DMS 273 (cell line): ENCODE measurements at regions not wholly inside any gene's neighbourhood (a gene's known extent, or its start where the extent isn't known, plus 50 kb on each side); places are given as distances from the start of the nearest gene placed in this dataset.

ENCODE experiments used
- DNase-seq: peaks from one replicate; lab custom pipeline; 2025; ENCODE audit not compliant: unreplicated experiment; lab: John Stamatoyannopoulos, UW

DNA sequence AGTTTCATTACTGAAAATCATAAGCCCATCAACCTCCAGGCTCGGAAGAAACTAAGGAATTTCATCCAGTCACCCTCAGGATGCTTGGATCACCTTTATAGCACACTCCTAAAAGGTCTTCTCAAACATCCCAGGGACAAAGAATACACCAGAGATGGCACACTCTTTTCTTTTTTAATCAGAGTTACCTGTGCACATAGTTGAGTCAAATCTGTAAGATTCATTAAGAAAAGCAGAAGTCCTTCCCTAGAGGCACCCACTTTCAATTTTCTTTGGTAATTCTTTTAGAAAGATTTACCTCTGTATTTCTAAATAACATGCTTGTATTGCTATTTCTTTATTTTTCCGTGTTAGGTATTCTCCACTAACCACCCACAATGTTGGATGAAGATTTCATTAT, 50.6 kb upstream of the IL6 start:
- no peak for DNase-seq

DNA sequence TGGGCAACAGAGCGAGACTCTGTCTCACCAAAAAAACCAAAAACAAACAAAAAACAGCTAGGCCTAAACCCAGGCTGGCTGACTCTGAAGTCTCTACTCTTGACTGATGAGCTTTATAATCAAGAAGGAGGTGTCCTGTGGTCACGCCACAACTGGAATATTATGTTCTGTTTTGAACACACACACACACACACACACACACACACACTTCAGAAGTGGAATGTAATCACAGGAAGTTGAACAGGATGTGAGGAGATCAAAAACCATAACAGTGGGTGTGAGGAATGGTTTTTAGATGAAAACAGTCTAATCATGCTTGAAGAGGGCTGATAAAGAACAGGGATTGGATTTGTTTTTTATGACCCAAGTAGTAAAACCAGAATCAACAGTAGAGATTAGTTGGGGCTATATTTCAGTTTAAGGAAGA, 51.1 kb upstream of the IL6 start:
- no peak for DNase-seq

DNA sequence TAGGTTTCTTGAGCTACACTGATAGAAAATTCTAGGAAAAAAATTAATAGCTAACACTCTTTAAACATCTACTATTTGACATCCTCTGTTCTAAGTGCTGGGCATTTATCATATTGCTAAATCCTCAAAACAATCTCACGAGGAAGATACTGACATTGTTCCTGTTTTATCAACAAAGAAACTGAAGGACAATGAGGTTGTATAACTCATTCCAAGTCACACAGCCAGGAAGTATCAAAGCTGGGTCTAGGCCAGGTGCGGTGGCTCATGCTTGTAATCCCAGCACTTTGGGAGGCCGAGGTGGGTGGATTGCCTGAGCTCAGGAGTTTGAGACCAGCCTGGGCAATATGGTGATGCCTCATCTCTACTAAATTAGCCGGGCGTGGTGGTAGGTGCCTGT, 51.6 kb upstream of the IL6 start:
- DNase-seq: no peak

DNA sequence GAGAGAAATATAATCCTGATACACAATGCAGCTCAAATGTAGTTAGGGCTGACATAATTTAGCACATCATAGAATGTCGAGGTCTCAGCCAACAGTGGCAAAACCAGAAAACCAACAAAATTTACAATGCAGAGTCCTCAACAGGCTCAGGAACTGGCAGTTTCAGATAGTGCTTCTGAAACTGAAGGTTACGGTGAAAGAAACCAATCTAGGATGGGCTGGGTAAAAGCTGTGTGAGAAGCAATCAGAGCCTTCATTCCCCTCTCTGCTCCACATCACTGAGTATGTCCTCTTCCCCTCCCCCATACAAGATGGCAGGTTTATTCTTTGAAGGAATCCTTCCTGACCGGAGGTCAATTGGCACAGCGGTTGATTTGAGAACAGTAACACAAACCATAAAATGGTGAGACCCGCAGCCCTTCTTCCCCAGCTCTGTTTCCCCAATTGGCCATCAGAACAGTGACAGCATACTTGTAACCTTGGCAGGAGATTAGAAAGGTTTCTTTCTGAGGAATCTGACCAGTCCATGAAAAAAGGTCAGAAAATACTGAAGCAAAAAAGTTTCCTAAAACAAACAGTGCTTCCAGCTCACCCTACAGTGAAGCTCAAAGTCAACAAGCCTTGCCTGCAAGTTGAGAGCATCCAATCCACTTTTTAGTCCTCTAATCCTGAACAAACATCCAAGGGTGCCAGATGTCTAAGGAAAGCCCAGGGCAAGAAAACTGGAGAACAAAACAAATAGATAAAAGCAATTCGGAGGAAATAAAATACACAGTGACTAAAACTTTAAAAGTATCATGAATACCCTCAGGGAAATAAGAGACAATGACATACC, 53.9 kb upstream of the IL6 start:
- DNase-seq: no peak

DNA sequence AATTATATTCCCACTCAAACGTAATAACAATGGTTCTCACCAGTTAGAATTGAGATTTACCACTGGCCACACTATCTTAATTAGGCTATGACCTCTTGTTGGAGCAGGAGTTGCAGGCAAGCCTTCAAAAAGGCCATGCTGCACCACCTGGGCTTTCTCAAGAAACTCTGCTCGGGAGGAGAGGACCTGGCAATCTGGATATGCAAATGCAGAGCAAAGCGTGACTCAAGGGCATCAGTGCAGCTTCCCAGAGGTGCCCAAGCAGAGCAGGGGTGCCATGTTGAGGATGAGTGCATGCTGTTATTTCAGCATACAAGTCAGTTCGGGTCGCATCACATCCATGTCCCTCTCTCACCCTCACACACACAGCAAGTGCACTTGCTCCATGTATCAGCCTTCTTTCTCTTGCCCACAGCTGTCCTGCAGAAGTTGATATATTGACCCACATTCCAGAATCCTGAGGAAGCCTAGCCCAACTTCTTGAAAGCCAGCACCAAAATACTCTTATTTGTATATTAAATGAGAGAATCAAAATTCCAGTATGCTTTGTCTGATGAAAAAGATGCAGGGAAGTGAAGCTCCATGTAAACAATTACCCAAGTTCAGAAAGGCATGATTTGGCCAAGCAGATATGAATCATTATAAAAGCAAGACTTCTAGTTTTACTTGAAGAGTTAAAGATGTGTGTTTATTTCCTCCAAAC, 55.7 kb upstream of the IL6 start:
- no peak for DNase-seq

DNA sequence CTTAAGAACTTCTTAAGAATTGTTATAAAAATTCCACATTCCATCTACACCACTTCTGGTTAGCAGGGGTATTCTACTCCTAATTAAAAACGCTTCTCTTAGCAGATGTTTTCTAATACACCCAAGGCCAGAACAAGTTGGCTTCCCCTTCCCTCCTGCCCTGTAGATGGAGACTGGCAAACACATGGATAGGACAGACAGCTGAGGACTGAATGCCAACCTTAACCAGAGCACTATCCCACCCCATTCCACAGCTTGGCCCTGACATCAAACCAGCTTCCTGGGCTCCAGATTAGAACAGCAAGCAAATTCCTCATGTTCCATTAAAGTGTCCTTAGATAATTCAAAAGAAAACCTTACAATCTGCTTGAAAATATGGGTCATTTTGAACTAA, 56.6 kb upstream of the IL6 start:
- DNase-seq: no peak

DNA sequence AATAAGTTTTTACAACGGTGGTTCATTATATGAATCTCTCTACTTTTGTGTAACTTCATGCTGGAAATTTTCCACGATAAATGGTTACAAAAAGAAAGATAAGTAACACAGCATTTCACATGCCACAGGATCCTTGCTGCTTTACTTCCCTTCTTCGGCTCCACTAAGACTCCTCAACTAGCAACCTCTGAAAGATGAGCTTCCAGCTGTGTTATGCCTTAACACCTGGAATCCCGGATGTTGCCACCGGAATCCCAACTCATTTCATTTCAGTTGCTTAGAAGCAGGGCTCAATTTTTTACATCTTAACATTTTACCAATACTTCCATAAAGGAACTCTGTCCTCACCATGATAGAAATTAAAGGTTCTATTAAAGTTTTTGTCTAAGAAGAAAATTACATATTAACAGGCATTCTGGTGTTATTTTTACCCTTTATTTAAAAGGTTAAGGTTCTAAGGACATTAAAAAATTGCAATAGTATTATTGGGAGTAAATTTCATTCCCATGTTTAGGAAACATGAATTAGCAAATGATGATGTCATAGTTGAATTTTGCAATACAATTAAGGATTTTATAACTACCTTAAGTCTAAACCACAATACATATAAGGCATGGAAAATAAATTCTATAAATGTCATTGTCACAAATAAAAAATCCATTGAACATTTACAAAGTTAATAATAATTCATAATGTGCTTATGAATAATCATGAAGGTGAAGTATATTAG, 57.1 kb upstream of the IL6 start:
- DNase-seq: no peak

DNA sequence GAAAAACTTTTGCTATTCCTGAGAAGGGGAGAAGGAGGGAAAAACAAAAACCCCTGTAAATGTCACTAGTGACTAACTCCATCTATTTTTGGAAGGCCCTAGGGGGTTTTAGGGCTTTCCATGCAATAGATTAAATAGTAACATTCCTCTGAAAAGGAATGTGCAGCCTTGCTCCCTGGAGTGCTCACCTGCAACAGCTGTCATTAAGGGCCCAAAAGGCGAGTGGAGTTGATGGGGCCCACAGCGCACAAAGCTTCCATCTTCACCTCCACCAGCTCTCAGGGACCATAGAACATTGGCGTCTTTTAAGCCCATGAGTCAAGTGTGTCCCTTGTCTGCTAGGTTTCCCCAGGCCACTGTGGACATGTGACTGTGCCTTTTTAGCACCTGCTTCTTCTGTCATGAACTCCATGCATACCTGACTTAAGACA, 58.0 kb upstream of the IL6 start:
- no peak for DNase-seq

DNA sequence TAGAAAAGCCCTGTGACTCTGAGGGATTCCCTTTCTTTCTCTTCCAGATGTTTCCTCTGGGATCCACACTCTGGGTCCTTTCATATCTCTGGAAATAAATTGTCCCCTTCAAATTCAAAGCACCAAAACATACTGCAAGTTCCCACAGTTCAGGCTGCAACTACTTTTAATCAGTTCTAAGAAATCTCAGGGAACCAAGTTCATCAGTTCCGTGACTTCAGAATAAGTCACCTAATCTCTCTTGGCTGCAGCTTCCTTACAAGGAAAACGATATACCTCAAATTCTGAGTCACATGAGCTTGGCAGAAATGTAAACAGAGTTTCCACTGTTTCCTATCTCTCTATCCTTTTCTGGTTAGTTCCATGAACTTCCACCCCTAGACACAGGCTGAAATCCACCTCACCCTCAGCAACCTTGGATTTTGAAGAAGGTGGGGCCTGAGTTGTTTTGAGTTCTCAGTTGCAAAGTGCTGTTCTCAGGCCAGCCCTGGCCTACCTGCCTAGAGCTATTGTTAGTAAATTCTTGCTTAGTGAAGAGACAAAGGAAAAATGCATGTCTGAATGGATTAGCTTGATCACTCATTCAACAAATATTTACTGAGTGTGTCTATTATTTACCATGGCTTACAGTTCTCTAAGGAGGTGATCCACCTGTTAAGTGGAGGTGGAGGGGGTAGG, 59.3 kb upstream of the IL6 start:
- DNase-seq: no peak

DNA sequence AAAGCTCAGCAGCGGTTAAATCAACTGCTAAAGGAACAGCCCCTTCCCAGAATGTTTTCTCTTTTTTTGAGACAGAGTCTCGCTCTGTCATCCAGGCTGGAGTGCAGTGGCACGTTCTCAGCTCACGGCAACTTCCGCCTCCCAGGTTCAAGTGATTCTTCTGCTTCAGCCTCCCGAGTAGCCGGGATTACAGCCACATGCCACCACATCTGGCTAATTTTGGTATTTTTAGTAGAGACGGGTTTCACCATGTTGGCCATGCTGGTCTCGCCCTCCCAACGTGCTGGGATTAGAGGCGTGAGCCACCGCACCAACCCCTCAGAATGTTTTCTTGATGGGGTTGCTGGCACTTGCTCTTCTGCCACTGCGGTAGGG, 59.8 kb upstream of the IL6 start:
- DNase-seq: no peak

DNA sequence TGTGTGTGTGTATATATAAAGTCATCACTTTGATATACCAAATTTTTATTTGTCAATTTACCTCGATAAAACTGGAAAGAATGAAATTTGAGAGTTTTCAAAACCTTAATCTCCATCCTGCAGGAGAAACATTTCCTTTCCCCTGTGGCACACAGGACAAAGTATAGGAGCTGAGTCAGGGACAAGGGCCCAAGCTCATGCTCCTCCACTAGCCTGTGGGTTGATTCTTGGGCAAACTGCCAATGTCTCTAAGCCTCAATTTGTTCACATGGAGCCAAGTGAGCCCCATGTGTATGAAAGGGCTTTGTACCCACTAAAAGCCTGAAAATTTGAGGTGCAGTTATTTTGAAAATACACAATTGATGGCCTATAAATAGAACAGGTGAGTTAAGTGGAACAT, 60.3 kb upstream of the IL6 start:
- DNase-seq: peak; percentile 45

DNA sequence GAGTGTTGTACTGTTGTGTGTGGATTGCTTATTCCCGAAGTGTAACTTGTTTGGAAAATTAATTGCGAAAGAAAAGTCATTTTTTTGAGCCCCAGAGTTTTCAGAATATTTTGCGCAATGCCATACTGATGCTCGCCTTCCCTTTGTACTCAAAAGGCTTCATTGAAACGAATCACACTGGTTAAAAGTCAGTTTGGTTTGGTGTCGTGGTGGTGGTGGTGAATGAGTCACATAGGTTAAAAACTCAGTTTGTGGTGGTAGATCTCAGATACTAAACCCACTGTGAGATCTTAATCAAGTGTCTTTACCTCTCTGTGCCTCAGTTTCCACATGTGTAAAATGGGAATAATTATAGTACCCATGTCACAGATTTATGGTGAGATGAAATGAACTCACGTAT, 61.1 kb upstream of the IL6 start:
- no peak for DNase-seq

DNA sequence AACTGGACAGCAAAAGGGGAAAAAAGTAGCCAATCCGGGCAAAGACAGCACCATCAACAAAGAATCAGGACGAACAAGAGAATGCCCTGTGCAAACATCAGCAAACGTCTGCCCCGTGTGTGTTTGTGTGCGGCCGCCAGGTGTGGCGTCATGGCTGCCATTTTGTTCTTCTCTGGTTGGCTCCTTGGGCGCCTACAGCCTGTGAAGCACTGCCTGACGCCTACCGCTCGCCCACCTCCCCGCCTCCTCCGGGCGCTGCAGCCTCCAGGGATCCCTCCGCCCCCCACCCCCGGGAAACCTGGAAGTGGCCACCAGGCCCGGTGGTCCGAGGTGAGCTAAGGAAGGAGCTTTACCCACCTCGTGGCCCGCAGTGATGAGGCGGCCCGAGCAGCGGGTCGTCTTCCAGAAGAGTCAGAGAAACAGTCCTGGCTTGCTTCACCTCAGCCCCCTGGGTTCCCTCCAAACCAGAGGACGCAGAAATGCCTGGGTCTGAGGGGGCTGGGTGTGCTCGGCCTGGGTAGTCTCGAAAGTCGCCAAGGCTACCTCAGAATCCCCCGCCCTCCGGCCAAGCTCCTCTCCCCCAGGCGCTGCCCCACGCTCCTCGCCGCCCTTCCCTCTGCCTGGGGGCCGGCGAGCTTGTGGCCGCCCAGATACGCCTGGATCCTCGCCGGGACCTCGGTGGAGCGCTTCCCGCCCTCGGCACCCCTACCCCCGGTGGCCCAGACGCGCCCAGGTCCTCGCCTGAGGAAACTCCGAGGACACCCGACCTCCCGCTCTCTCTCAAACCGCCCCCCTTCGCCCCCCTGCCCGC, 61.8 kb upstream of the IL6 start:
- no peak for DNase-seq

DNA sequence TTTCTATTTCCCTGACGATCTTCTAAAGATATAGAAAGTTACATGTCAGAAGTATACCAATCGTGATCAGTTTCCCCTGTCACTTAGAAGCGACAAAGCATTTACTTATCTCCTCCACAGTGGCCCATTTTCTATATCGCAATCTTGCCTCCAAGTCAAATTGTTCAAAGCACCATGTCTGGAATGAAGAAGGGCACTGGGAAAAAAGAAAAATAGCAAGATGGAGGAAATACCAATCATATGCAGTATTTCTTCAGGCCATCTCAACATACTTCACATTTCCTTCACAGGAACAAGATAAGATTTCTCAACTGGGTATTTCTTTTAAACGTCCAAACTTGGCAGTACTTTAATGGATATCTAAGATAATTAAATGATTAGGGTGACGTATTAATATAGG, 63.3 kb upstream of the IL6 start:
- DNase-seq: no peak

DNA sequence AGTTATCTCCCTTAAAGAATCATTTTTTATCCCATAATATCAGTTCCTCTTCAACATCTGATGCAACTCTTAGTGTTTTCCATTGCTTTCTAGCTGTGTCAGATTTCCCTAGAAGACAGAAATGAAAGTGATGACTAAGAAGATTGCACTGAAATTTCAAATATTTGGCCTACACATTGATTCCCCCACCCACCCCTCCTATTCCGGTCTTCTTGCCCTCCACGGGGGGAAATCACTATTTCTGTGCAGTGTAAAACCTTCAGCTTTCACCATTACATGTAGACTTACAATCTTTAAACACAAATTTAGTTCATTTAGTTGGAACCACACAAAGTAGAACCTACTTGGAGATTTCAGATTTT, 63.7 kb upstream of the IL6 start:
- DNase-seq: no peak

DNA sequence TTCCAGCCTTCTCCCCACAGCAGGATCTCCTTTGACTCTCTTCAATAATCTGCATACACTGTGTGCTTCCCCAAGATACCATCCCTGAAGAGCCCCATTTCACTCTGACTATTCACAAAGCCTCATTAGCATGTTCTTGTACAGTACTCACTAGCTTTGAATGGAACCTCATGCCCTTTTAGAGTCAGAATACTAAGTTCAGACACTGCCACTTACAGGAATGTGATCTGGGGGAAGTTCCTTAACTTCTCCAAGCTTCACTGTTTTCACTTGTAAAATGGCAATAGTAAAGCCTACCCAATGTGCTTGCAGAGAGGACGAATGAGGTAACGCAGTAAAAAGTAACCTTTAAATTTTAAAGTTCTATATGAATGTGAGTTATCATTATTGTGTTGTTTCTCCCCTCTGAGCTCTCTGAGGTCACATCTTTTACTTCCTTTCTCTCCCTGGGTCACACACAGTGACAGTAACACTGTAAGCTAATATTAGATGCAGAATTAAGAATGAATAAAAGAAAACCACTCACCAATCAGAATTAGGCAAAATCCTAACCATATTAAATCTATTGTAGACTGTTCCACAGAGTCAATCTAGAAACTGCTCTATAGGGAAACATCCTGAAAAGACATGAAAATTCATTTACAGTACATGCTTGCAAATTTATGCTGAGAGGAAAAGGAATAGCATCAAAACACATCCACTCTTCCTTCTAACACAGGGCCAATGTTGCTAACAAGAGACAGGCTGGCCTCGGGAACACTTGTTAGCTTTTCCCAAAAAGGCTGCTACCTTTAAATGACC, 64.2 kb upstream of the IL6 start:
- no peak for DNase-seq

DNA sequence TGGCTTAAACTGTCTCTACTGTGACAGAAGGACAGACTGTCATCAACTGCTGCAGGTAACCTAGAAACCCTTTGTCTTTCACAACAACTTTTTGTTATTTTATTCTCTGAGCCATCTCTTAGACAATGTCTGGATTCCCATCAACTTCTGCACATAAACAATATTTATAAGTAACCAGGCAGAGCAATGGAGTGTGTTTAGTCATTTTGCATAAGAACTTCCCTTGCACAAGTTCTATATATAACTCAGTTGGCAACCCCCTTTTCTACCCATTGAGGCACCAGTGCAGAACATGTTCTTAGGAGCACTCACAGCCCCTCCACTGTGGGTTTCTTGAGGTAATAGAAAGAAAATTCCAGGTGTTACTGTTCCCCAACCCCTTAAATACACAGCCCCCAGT, 65.0 kb upstream of the IL6 start:
- no peak for DNase-seq

DNA sequence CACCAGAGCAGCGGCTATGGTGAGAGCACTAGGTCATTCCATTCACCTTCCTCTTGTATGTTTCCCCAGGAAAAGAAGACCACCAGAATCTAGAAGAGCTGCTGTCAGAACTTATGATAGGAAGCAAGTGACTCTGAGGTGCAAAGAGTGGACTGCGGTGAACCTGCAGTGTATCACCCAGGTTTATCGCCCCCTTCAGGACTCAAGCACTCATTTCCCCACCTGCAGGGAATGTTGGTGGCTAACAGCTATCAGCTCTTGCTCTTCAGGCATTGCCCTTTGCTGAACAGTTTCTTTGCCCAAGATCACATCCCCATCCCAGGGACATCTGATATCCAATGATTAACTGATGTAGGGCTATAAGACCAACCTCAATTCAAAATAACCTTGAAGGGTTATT, 66.3 kb upstream of the IL6 start:
- peak; percentile 44 for DNase-seq

DNA sequence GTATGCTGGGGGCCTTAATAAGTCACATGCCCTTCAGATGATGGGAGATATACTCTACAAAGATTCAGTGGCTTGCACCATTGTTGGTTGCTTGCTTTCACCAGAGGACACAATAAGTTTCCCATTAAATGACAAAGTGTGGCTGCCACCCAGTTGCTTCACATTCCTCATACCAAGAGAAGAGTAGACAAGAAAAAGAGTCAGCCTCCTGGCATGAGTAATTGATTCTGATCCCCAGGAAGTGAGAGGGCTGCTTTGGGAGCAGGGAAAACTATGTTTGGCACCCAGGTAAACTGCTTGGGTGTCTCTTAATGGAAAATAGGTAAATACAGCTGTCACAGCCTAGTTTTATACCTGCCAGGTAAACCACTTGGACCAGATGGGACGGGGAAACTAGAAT, 66.7 kb upstream of the IL6 start:
- DNase-seq: no peak

DNA sequence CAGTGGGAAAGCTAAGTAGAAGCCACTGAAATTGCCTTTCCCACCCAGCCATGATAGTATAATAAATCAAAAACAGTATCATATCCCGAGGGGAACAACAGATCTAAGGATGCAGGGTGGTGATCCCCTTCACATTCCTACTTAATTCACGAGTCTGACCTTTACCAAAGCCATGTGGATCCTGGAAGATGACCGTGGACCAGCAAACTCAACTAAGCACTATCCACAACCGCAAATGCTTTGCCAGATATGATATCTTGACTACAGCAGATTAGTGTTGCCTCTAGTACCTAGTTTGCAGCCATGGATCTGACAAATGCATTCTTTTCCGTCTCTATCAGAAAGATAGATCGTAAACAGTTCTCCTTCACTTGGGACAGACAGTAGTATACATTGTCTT, 67.3 kb upstream of the IL6 start:
- no peak for DNase-seq
